ENCODE measurements at regions not wholly inside any gene's neighbourhood (a gene's known extent, or its start where the extent isn't known, plus 50 kb on each side); places are given as distances from the start of the nearest gene placed in this dataset.

DNA sequence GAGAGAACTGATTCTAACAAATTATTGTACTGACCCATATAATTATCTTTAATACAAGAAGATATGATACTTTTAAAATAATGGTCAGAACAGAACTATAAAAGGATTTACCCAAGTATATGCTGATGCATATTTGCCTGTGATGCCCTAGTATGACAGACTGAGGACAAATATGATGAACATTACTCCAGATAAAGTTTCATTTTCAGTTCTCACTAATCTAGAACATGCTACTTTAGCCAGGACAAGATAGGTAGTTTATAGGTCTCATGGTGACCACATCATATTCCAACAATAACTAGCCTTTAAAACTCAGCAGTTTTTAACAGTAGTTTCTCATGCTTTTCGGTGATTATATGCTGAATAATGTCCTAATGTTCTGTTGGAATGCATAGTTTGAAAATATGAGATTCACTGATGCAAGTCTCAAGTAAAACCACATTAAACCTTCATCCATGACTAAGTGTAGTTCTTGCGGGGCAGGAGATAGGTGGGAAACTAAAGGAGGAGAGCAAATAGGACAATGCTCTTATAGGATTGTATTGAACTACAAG lies 295.2 kb upstream of the AGA start:
- TF ChIP-seq, protein P1, sequence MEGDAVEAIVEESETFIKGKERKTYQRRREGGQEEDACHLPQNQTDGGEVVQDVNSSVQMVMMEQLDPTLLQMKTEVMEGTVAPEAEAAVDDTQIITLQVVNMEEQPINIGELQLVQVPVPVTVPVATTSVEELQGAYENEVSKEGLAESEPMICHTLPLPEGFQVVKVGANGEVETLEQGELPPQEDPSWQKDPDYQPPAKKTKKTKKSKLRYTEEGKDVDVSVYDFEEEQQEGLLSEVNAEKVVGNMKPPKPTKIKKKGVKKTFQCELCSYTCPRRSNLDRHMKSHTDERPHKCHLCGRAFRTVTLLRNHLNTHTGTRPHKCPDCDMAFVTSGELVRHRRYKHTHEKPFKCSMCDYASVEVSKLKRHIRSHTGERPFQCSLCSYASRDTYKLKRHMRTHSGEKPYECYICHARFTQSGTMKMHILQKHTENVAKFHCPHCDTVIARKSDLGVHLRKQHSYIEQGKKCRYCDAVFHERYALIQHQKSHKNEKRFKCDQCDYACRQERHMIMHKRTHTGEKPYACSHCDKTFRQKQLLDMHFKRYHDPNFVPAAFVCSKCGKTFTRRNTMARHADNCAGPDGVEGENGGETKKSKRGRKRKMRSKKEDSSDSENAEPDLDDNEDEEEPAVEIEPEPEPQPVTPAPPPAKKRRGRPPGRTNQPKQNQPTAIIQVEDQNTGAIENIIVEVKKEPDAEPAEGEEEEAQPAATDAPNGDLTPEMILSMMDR (IDR thresholded peaks at IDR 0.05; ENCODE audit: borderline replicate concordance, extremely low read depth, low read length, poor library complexity, severe bottlenecking), result no peak
- TF ChIP-seq EZH2 (IDR thresholded peaks at IDR 0.05; ENCODE audit: borderline replicate concordance, low read depth, low read length, severe bottlenecking), result no peak
